ENCODE measurements at regions not wholly inside any gene's neighbourhood (a gene's known extent, or its start where the extent isn't known, plus 50 kb on each side); places are given as distances from the start of the nearest gene placed in this dataset.
A peak's percentile ranks its signal among the peaks of the same experiment; 100 is the strongest.

DNA sequence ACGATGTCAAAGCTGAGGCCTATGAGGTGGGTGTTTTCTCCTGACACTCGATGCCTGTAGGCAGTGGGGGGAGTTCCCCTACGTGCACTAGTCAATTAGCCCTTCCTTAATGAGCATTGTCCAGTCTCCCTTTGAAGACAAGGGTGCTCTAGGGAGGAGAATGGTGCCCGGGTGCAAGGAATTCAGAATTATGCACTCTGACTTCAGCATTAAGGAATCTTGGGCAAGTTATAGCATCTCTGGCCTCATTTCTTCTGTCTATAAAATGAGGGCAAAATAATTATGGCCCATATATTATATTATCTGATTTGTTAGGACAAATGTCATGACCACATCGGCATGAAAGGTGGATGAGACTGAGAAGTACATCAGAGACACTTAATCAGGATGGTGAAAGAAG is 82.1 kb upstream of the SLC7A1 start:
- H3K4me3 ChIP-seq (replicated peaks in 1 of 4; ENCODE audit: control extremely low read depth in 1 of 4, insufficient read depth in 1 of 4, low read depth in 3 of 4, low read length in 4 of 4): no peak overlapping the region
- H2AFZ ChIP-seq (ENCODE audit: low read length): no peak overlapping the region
- peaks cover 3% of the 10 kb centered on the region for H3K4me1 ChIP-seq (ENCODE audit: control insufficient read depth, extremely low read depth, insufficient read depth, low read length)
- no peaks in the 10 kb centered on the region for H4K20me1 ChIP-seq (ENCODE audit: control insufficient read depth, extremely low read depth, insufficient read depth, low read length)
- H3K9ac ChIP-seq (ENCODE audit: insufficient read depth, low read length): no peak overlapping the region
- H3K79me2 ChIP-seq (ENCODE audit: control insufficient read depth, insufficient read depth, low read length): no peaks in the 10 kb centered on the region
- H3K9me3 ChIP-seq (ENCODE audit: control insufficient read depth, insufficient read depth, low read depth, low read length): no peaks in the 10 kb centered on the region
- no peak overlapping the region for H3K4me2 ChIP-seq (ENCODE audit: extremely low read depth, insufficient read depth, low read length)
- peaks cover 5% of the 10 kb centered on the region for H3K27me3 ChIP-seq (ENCODE audit: control insufficient read depth, insufficient read depth, low read length)
- no peaks in the 10 kb centered on the region for H3K36me3 ChIP-seq (ENCODE audit: control insufficient read depth, insufficient read depth, low read length)
- no peak for DNase-seq (ENCODE audit: low read depth in 2 of 2)
- no peak overlapping the region for H3K27ac ChIP-seq (ENCODE audit: insufficient read depth, low read length)
- TF ChIP-seq EZH2 (IDR thresholded peaks at IDR 0.05; ENCODE audit: low read length, missing control alignments): no peak
- TF ChIP-seq, protein P1, sequence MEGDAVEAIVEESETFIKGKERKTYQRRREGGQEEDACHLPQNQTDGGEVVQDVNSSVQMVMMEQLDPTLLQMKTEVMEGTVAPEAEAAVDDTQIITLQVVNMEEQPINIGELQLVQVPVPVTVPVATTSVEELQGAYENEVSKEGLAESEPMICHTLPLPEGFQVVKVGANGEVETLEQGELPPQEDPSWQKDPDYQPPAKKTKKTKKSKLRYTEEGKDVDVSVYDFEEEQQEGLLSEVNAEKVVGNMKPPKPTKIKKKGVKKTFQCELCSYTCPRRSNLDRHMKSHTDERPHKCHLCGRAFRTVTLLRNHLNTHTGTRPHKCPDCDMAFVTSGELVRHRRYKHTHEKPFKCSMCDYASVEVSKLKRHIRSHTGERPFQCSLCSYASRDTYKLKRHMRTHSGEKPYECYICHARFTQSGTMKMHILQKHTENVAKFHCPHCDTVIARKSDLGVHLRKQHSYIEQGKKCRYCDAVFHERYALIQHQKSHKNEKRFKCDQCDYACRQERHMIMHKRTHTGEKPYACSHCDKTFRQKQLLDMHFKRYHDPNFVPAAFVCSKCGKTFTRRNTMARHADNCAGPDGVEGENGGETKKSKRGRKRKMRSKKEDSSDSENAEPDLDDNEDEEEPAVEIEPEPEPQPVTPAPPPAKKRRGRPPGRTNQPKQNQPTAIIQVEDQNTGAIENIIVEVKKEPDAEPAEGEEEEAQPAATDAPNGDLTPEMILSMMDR (conservative IDR thresholded peaks at IDR 0.05 in 1 of 2, IDR thresholded peaks at IDR 0.05 in 1 of 2; ENCODE audit: low read depth in 1 of 2, low read length in 2 of 2): no peak

DNA sequence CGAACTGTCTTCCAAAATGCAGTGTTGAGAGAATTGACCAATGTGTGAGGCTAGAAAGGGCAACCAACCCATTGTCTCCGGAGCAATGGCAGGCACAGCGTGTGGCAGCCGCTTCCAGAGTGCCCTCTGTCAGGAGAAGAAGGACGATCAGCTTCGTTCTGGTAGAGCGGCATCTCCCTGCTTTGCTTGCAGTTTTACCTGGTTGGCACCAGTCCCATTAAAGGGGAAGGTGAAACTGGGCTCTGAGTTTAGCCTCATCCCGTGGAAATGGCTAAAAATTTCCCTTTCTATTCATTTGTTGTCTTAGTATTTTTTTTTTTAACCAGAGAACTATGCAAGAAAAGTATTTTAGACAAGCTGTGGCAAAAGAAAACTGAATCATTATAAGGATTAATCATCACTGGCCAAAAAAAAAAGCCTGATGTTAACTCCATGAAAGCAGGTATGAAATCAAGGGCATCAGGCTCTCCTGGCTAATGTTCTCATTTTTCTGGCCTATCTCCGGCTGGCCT is 81.5 kb upstream of the SLC7A1 start:
- Histone ChIP-seq H3K4me3 (replicated peaks in 1 of 4; ENCODE audit: control extremely low read depth in 1 of 4, insufficient read depth in 1 of 4, low read depth in 3 of 4, low read length in 4 of 4) (no peak overlapping the region), H3K27me3 (ENCODE audit: control insufficient read depth, insufficient read depth, low read length) (no peaks in the 10 kb centered on the region), H2AFZ (ENCODE audit: low read length) (no peak overlapping the region), H3K4me1 (ENCODE audit: control insufficient read depth, extremely low read depth, insufficient read depth, low read length) (peaks cover 3% of the 10 kb centered on the region), H3K9me3 (ENCODE audit: control insufficient read depth, insufficient read depth, low read depth, low read length) (no peaks in the 10 kb centered on the region), H3K79me2 (ENCODE audit: control insufficient read depth, insufficient read depth, low read length) (no peaks in the 10 kb centered on the region), H3K36me3 (ENCODE audit: control insufficient read depth, insufficient read depth, low read length) (no peaks in the 10 kb centered on the region), H3K9ac (ENCODE audit: insufficient read depth, low read length) (no peak overlapping the region), H3K27ac (ENCODE audit: insufficient read depth, low read length) (no peak overlapping the region), H4K20me1 (ENCODE audit: control insufficient read depth, extremely low read depth, insufficient read depth, low read length) (no peaks in the 10 kb centered on the region), H3K4me2 (ENCODE audit: extremely low read depth, insufficient read depth, low read length) (no peak overlapping the region)
- no peak for TF ChIP-seq EZH2 (IDR thresholded peaks at IDR 0.05; ENCODE audit: low read length, missing control alignments)
- TF ChIP-seq, protein P1 (conservative IDR thresholded peaks at IDR 0.05 in 1 of 2, IDR thresholded peaks at IDR 0.05 in 1 of 2; ENCODE audit: low read depth in 1 of 2, low read length in 2 of 2): no peak
- peak in 1 of 2 donors; percentile 59 for DNase-seq (ENCODE audit: low read depth in 2 of 2)

DNA sequence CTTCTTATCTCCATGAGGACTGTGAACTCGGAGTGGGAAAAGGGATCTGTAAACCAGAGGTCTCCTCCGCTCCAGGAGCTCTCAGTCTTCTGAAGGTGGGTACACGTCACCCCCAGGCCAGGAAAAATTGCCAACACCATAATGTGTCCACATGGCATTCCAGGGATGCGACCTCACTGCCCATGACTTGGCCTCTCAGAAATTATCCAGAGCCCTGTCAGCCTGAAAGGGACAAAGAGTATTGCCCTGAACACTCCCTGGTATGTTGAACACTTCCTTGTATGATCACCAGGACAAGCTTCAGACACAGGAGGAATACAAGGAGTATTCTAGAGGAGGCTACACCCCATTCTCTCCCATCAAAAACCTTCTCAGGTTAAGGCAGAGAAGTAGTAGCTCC is 81.0 kb upstream of the SLC7A1 start:
- Histone ChIP-seq H3K4me1 (ENCODE audit: control insufficient read depth, extremely low read depth, insufficient read depth, low read length) (peaks cover 3% of the 10 kb centered on the region), H3K9me3 (ENCODE audit: control insufficient read depth, insufficient read depth, low read depth, low read length) (no peaks in the 10 kb centered on the region), H3K27ac (ENCODE audit: insufficient read depth, low read length) (no peak overlapping the region), H3K9ac (ENCODE audit: insufficient read depth, low read length) (no peak overlapping the region), H3K27me3 (ENCODE audit: control insufficient read depth, insufficient read depth, low read length) (no peaks in the 10 kb centered on the region), H3K36me3 (ENCODE audit: control insufficient read depth, insufficient read depth, low read length) (no peaks in the 10 kb centered on the region), H3K4me2 (ENCODE audit: extremely low read depth, insufficient read depth, low read length) (no peak overlapping the region), H3K4me3 (replicated peaks in 1 of 4; ENCODE audit: control extremely low read depth in 1 of 4, insufficient read depth in 1 of 4, low read depth in 3 of 4, low read length in 4 of 4) (no peak overlapping the region), H3K79me2 (ENCODE audit: control insufficient read depth, insufficient read depth, low read length) (no peaks in the 10 kb centered on the region), H4K20me1 (ENCODE audit: control insufficient read depth, extremely low read depth, insufficient read depth, low read length) (no peaks in the 10 kb centered on the region), H2AFZ (ENCODE audit: low read length) (no peak overlapping the region)
- TF ChIP-seq, protein P1 (conservative IDR thresholded peaks at IDR 0.05 in 1 of 2, IDR thresholded peaks at IDR 0.05 in 1 of 2; ENCODE audit: low read depth in 1 of 2, low read length in 2 of 2): no peak
- TF ChIP-seq EZH2 (IDR thresholded peaks at IDR 0.05; ENCODE audit: low read length, missing control alignments): no peak
- DNase-seq (ENCODE audit: low read depth in 2 of 2): peak in 1 of 2 donors; percentile 55
